PC-3 (cell line): ENCODE measurements at regions not wholly inside any gene's neighbourhood (a gene's known extent, or its start where the extent isn't known, plus 50 kb on each side); places are given as distances from the start of the nearest gene placed in this dataset.

Experiments
- ATAC-seq: fragments of 200-7000 bp; cut with Tn5 transposase; 2 replicates; pipeline ENCODE4 v1.9.1; 2020; ENCODE audit warnings: mild to moderate bottlenecking, moderate library complexity
- BruUV-seq: library from RNA; stranded (reverse); fragments of 400-500 nt; replicated peaks from 2 replicates; lab custom pipeline; 2021; lab: Mats Ljungman, UMichigan
- CTCF ChIA-PET: fragments of 300-600 bp; sonication (Branson Sonifier 250); formaldehyde crosslinking; loops from one replicate; lab custom pipeline; 2022; ENCODE audit warnings: antibody characterized with exemption; lab: Charles Lee
- POLR2A ChIA-PET: fragments of 300-600 bp; sonication (Branson Sonifier 250); formaldehyde crosslinking; loops from one replicate; lab custom pipeline; 2022; ENCODE audit warnings: antibody characterized with exemption; ENCODE audit not compliant: unreplicated experiment; lab: Charles Lee
- DNase-seq: peaks from one replicate; pipeline ENCODE4 v3.0.0-alpha.2; 2015
- H2AFZ ChIP-seq: fragments of 300-600 bp; sonication (generic); 2 replicates; pipeline ENCODE4 v1.6.0; 2016; ENCODE audit warnings: antibody characterized with exemption, low read length
- H3F3A ChIP-seq: fragments of 300-600 bp; sonication (generic); one replicate; pipeline ENCODE4 v1.6.0; 2017; ENCODE audit warnings: antibody characterized with exemption, low read length, control low read depth, mild to moderate bottlenecking; ENCODE audit not compliant: unreplicated experiment
- H3K27ac ChIP-seq: fragments of 300-600 bp; sonication (generic); 2 replicates; pipeline ENCODE4 v1.5.1; 2016; ENCODE audit warnings: mild to moderate bottlenecking, low read length
- H3K27me3 ChIP-seq: fragments of 300-600 bp; sonication (generic); 2 replicates; pipeline ENCODE4 v1.6.1; 2016; ENCODE audit warnings: low read length, mixed read lengths
- H3K36me3 ChIP-seq: fragments of 300-600 bp; sonication (generic); 2 replicates; pipeline ENCODE4 v1.6.1; 2016; ENCODE audit warnings: low read depth, mixed run types, low read length, mixed read lengths
- H3K4me1 ChIP-seq: fragments of 300-600 bp; sonication (generic); 2 replicates; pipeline ENCODE4 v1.5.1; 2016; ENCODE audit warnings: low read length; ENCODE audit not compliant: insufficient read depth
- H3K4me2 ChIP-seq: fragments of 300-600 bp; sonication (generic); 2 replicates; pipeline ENCODE4 v1.6.0; 2016; ENCODE audit warnings: low read length
- H3K4me3 ChIP-seq: fragments of 300-600 bp; sonication (generic); 2 replicates; pipeline ENCODE4 v1.5.1; 2016; ENCODE audit warnings: mild to moderate bottlenecking, low read length, mixed read lengths
- H3K79me2 ChIP-seq: fragments of 300-600 bp; sonication (generic); 2 replicates; pipeline ENCODE4 v1.6.1; 2017; ENCODE audit warnings: low read length, mixed read lengths
- H3K9ac ChIP-seq: fragments of 300-600 bp; sonication (generic); 2 replicates; pipeline ENCODE4 v1.6.0; 2016; ENCODE audit warnings: mild to moderate bottlenecking, low read length
- H3K9me2 ChIP-seq: fragments of 300-600 bp; sonication (generic); replicated peaks from 2 replicates; pipeline ENCODE4 v1.6.1; 2016; ENCODE audit warnings: mixed run types, low read length, mixed read lengths
- H3K9me3 ChIP-seq: fragments of 300-600 bp; sonication (generic); 2 replicates; pipeline ENCODE4 v1.6.1; 2016; ENCODE audit warnings: low read length, mixed read lengths
- H4K20me1 ChIP-seq: fragments of 300-600 bp; sonication (generic); 2 replicates; pipeline ENCODE4 v1.6.1; 2016; ENCODE audit warnings: low read length, mixed read lengths
- EZH2phosphoT487 ChIP-seq: fragments of 300-600 bp; sonication (generic); IDR thresholded peaks from 2 replicates; pipeline ENCODE4 v1.6.1; 2018; ENCODE audit warnings: mild to moderate bottlenecking, antibody characterized with exemption, low read length, borderline replicate concordance
- intact Hi-C: fragments of 100-400 bp; cut with micrococcal nuclease; formaldehyde crosslinking; loops from 2 replicates; pipeline ENCODE4 v1.9.0; 2023

DNA sequence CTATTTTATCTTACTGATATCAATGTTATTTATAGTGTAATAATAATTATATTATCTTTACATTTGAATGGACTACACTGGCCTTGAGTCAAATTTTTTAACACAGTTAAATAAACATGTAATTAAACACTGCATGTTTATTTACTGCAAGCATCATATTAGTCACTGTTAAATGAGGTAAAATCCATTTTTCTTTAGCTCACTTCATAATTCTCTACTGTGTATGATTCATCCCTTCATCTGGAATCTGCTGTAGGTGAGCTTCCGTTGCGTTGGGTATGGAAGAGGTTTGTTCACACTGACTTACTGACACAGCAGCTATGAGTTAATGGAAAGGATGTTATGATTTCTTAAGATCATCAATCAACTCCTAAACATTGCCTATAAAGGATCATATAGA lies 572.3 kb downstream of the PCDH11X start:
- Histone ChIP-seq H4K20me1 (no peaks in the 10 kb centered on the region), H3K27ac (peak overlapping the region; percentile 68), H3K4me2 (no peak overlapping the region), H2AFZ (no peak overlapping the region), H3K9me3 (no peaks in the 10 kb centered on the region), H3K4me3 (no peak overlapping the region), H3K4me1 (no peaks in the 10 kb centered on the region), H3K36me3 (no peaks in the 10 kb centered on the region), H3K9ac (no peak overlapping the region), H3K9me2 (no peaks in the 10 kb centered on the region), H3K27me3 (no peaks in the 10 kb centered on the region), H3F3A (no peaks in the 10 kb centered on the region), H3K79me2 (no peaks in the 10 kb centered on the region)
- DNase-seq (peak; percentile 46), ATAC-seq (peak; percentile 93)
- ChIA-PET POLR2A (no interaction called here), CTCF (no interaction called here)
- BruUV-seq = no TSS peak
- intact Hi-C loops = no loop called here
- no peak for TF ChIP-seq EZH2phosphoT487
